ENCODE measurements at regions not wholly inside any gene's neighbourhood (a gene's known extent, or its start where the extent isn't known, plus 50 kb on each side); places are given as distances from the start of the nearest gene placed in this dataset.

DNA sequence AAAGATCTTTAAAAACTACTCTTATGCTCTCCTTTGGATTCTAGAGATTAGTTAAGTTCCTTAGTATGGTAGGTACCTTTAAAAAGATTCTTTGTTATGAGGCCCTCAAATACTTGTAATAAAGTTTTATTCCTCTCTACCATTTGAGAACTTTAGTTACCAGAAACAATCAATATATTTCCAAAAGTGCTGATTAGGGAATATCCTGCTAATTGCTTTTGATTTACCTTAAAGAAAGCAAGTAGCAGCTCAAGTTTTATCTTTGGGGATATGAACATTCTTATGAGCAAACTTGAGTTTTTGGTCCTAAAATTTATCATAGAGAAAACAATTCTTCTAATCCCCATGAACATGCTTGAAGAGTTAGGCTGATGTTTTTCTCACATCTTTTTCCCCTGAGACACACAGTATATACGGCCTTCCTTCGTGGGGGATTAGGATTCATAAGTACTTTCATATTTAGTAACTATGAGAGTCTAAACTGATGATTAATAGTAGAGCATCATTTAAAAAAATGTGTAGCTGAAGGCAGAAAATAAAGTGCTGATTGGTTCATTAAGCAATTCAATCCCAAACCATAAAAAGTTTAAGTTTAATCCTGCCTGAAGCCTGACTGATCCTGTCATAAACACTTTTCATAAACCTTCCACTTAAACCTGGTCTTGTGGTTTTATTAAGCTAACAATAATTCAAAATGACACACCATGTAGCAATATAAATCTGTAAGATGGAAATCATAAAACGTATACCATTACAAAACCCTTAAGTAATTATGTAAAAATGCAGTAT lies 380.5 kb upstream of the FBXO33 start:
- H3K4me1 ChIP-seq (ENCODE audit: control insufficient read depth, low read depth, low read length), result no peaks in the 10 kb centered on the region
- no peak overlapping the region for H3K27ac ChIP-seq (ENCODE audit: low read depth, low read length)
- no peaks in the 10 kb centered on the region for H3K27me3 ChIP-seq (ENCODE audit: insufficient read depth, low read length, poor library complexity)
- no peak overlapping the region for H2BK5ac ChIP-seq (ENCODE audit: low read length)
- H4K8ac ChIP-seq (ENCODE audit: low read depth, low read length), result no peak overlapping the region
- H3K79me1 ChIP-seq (ENCODE audit: low read length), result no peaks in the 10 kb centered on the region
- H3K56ac ChIP-seq (ENCODE audit: low read length), result no peak overlapping the region
- no peak overlapping the region for H2BK15ac ChIP-seq (replicated peaks; ENCODE audit: low read depth)
- no peak overlapping the region for H3K18ac ChIP-seq (ENCODE audit: low read length)
- H3K9ac ChIP-seq (ENCODE audit: low read length), result no peak overlapping the region
- H3K23ac ChIP-seq (ENCODE audit: low read length), result no peak overlapping the region
- H3K36me3 ChIP-seq (ENCODE audit: control insufficient read depth, insufficient read depth, low read length), result no peaks in the 10 kb centered on the region
- H2BK120ac ChIP-seq (ENCODE audit: low read depth, low read length), result no peak overlapping the region
- no peak overlapping the region for H4K5ac ChIP-seq (ENCODE audit: low read length)
- no peak overlapping the region for H3K4me3 ChIP-seq (ENCODE audit: low read length)
- no CpG with 5 or more reads among the region's 3 CpGs for WGBS (ENCODE audit: extremely low coverage, insufficient coverage, low lambda C conversion rate)
- H2AK5ac ChIP-seq (ENCODE audit: low read length), result no peak overlapping the region
- H3K4me2 ChIP-seq (ENCODE audit: low read length), result no peak overlapping the region
- no peaks in the 10 kb centered on the region for H3K79me2 ChIP-seq (ENCODE audit: control insufficient read depth, insufficient read depth, low read length)
- DNase-seq, result no peak
- no peak overlapping the region for H3K4ac ChIP-seq (ENCODE audit: low read depth, low read length)

DNA sequence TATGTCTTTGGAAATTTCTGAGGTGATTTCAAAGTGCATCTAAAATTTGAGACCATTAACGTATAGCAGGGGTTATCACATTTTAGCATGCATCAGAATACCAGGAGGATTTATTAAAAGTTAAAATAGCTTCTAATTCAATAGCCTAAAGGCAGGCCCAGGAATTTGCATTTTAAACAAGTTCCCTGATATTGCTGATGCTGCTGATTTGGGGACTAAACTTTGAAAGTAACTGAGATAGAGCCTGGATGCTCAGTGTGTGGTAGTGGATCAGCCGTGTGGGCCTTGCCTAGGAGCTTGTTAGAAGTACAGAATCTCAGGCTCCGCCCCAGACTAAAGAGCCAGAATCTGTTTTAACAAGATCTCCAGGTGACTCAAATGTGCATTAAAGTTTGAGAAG lies 375.0 kb upstream of the FBXO33 start:
- Histone ChIP-seq H3K4ac (ENCODE audit: low read depth, low read length) (no peak overlapping the region), H3K79me1 (ENCODE audit: low read length) (no peaks in the 10 kb centered on the region), H4K5ac (ENCODE audit: low read length) (no peak overlapping the region), H3K79me2 (ENCODE audit: control insufficient read depth, insufficient read depth, low read length) (no peaks in the 10 kb centered on the region), H4K8ac (ENCODE audit: low read depth, low read length) (no peak overlapping the region), H3K56ac (ENCODE audit: low read length) (no peak overlapping the region), H3K4me2 (ENCODE audit: low read length) (no peak overlapping the region), H2BK5ac (ENCODE audit: low read length) (no peak overlapping the region), H3K4me1 (ENCODE audit: control insufficient read depth, low read depth, low read length) (no peaks in the 10 kb centered on the region), H2AK5ac (ENCODE audit: low read length) (no peak overlapping the region), H2BK120ac (ENCODE audit: low read depth, low read length) (no peak overlapping the region), H3K9ac (ENCODE audit: low read length) (no peak overlapping the region), H3K23ac (ENCODE audit: low read length) (no peak overlapping the region), H2BK15ac (replicated peaks; ENCODE audit: low read depth) (no peak overlapping the region), H3K27me3 (ENCODE audit: insufficient read depth, low read length, poor library complexity) (no peaks in the 10 kb centered on the region), H3K4me3 (ENCODE audit: low read length) (no peak overlapping the region), H3K27ac (ENCODE audit: low read depth, low read length) (no peak overlapping the region), H3K18ac (ENCODE audit: low read length) (no peak overlapping the region), H3K36me3 (ENCODE audit: control insufficient read depth, insufficient read depth, low read length) (no peaks in the 10 kb centered on the region)
- DNase-seq, result no peak
- WGBS (ENCODE audit: extremely low coverage, insufficient coverage, low lambda C conversion rate), result no CpG with 5 or more reads among the region's 3 CpGs

DNA sequence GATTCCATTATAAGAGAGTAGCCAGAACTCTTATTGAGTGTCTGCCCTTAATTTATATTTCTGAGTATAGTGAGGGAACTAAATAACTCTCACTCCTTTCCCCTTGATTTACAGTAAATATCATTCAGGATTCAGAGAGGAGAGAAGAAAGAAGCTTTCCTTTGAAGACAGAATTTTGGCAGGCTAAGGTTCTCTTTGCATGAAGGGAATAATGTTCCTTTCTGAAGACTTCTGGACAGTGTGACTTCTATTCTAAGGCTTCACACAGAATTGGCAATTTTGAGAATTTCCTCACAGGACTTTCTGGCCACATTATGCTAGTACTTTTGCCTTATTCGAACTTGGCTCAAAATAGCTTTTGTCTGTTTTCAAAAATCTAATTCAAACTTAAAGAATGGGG lies 352.2 kb upstream of the FBXO33 start:
- H3K4me3 ChIP-seq (ENCODE audit: low read length), result no peak overlapping the region
- H3K27me3 ChIP-seq (ENCODE audit: insufficient read depth, low read length, poor library complexity), result no peaks in the 10 kb centered on the region
- no peak overlapping the region for H4K8ac ChIP-seq (ENCODE audit: low read depth, low read length)
- no peaks in the 10 kb centered on the region for H3K79me1 ChIP-seq (ENCODE audit: low read length)
- no peak overlapping the region for H3K56ac ChIP-seq (ENCODE audit: low read length)
- no peak overlapping the region for H2BK15ac ChIP-seq (replicated peaks; ENCODE audit: low read depth)
- DNase-seq, result no peak
- WGBS (ENCODE audit: extremely low coverage, insufficient coverage, low lambda C conversion rate), result no CpG with 5 or more reads among the region's 1 CpG
- no peak overlapping the region for H3K27ac ChIP-seq (ENCODE audit: low read depth, low read length)
- no peak overlapping the region for H2AK5ac ChIP-seq (ENCODE audit: low read length)
- no peaks in the 10 kb centered on the region for H3K36me3 ChIP-seq (ENCODE audit: control insufficient read depth, insufficient read depth, low read length)
- no peak overlapping the region for H3K4ac ChIP-seq (ENCODE audit: low read depth, low read length)
- no peak overlapping the region for H3K9ac ChIP-seq (ENCODE audit: low read length)
- no peak overlapping the region for H3K23ac ChIP-seq (ENCODE audit: low read length)
- no peak overlapping the region for H3K18ac ChIP-seq (ENCODE audit: low read length)
- no peak overlapping the region for H2BK5ac ChIP-seq (ENCODE audit: low read length)
- no peak overlapping the region for H3K4me2 ChIP-seq (ENCODE audit: low read length)
- no peak overlapping the region for H4K5ac ChIP-seq (ENCODE audit: low read length)
- no peaks in the 10 kb centered on the region for H3K4me1 ChIP-seq (ENCODE audit: control insufficient read depth, low read depth, low read length)
- no peaks in the 10 kb centered on the region for H3K79me2 ChIP-seq (ENCODE audit: control insufficient read depth, insufficient read depth, low read length)
- no peak overlapping the region for H2BK120ac ChIP-seq (ENCODE audit: low read depth, low read length)

DNA sequence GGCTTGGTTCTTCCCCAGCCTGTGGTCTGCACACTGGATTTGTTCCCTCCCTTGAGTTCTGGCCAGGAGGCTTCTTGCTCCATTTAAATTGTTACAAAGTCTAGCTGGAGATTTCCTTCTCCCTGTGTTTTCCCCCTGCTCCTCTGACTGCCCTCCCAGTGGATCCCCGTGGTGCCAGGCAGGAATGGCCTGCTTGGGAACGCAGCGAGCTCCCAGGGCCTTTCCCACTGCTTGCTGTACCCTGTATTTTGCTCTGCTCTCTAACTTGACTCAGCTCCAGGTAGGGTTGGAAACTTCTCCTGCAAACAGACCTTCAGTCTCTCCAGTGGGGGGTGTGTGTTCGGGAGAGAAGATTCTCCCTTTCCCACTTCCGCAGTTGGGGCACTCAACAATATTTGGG lies 349.2 kb upstream of the FBXO33 start:
- Histone ChIP-seq H3K18ac (ENCODE audit: low read length) (no peak overlapping the region), H3K56ac (ENCODE audit: low read length) (no peak overlapping the region), H3K27ac (ENCODE audit: low read depth, low read length) (no peak overlapping the region), H3K9ac (ENCODE audit: low read length) (no peak overlapping the region), H2AK5ac (ENCODE audit: low read length) (no peak overlapping the region), H3K79me2 (ENCODE audit: control insufficient read depth, insufficient read depth, low read length) (no peaks in the 10 kb centered on the region), H2BK5ac (ENCODE audit: low read length) (no peak overlapping the region), H2BK15ac (replicated peaks; ENCODE audit: low read depth) (no peak overlapping the region), H3K4me1 (ENCODE audit: control insufficient read depth, low read depth, low read length) (no peaks in the 10 kb centered on the region), H3K23ac (ENCODE audit: low read length) (no peak overlapping the region), H3K36me3 (ENCODE audit: control insufficient read depth, insufficient read depth, low read length) (no peaks in the 10 kb centered on the region), H3K27me3 (ENCODE audit: insufficient read depth, low read length, poor library complexity) (no peaks in the 10 kb centered on the region), H3K4me2 (ENCODE audit: low read length) (no peak overlapping the region), H4K5ac (ENCODE audit: low read length) (no peak overlapping the region), H2BK120ac (ENCODE audit: low read depth, low read length) (no peak overlapping the region), H4K8ac (ENCODE audit: low read depth, low read length) (no peak overlapping the region), H3K4ac (ENCODE audit: low read depth, low read length) (no peak overlapping the region), H3K79me1 (ENCODE audit: low read length) (no peaks in the 10 kb centered on the region), H3K4me3 (ENCODE audit: low read length) (no peak overlapping the region)
- DNase-seq, result no peak
- WGBS (ENCODE audit: extremely low coverage, insufficient coverage, low lambda C conversion rate), result no CpG with 5 or more reads among the region's 5 CpGs

DNA sequence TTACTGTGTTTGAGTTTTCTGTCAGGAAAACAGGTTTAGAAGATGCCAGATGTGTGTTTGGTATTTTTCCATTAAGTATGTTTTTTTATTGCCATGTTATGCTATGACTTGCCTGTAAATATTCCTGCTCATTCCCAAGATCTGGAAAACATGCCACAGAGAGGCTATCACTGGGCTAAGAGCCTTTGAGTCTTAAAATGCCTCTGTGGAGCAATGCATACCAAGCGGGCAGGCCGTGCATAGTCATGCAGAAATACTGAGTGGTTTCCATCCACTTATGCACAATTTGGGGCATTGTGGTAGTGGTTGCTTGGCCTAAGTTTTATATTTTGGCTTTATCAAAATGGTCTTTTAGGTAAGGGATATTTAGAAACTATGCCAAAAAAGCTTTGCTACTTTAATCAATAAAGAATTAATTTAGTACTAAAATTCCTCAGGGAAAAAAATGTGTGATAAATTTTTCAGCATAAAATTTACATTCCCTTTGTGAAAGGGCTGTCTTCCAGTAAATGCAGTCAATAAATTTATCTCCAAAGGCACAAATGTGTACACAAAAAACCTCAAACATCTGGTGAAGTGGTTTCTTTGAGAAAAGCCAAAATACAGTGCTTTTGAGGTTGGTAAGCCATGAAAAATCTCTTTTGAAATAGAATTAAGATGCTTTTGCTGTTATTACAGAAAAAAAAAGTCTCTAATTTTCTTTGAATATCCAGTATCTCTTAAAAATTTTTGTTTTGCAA lies 341.3 kb upstream of the FBXO33 start:
- Histone ChIP-seq H4K5ac (ENCODE audit: low read length) (no peak overlapping the region), H2BK120ac (ENCODE audit: low read depth, low read length) (no peak overlapping the region), H3K18ac (ENCODE audit: low read length) (no peak overlapping the region), H3K56ac (ENCODE audit: low read length) (no peak overlapping the region), H2BK5ac (ENCODE audit: low read length) (no peak overlapping the region), H2AK5ac (ENCODE audit: low read length) (no peak overlapping the region), H2BK15ac (replicated peaks; ENCODE audit: low read depth) (no peak overlapping the region), H3K36me3 (ENCODE audit: control insufficient read depth, insufficient read depth, low read length) (no peaks in the 10 kb centered on the region), H3K27me3 (ENCODE audit: insufficient read depth, low read length, poor library complexity) (no peaks in the 10 kb centered on the region), H3K9ac (ENCODE audit: low read length) (no peak overlapping the region), H4K8ac (ENCODE audit: low read depth, low read length) (no peak overlapping the region), H3K4me3 (ENCODE audit: low read length) (no peak overlapping the region), H3K23ac (ENCODE audit: low read length) (no peak overlapping the region), H3K4me1 (ENCODE audit: control insufficient read depth, low read depth, low read length) (no peaks in the 10 kb centered on the region), H3K27ac (ENCODE audit: low read depth, low read length) (no peak overlapping the region), H3K4me2 (ENCODE audit: low read length) (no peak overlapping the region), H3K79me2 (ENCODE audit: control insufficient read depth, insufficient read depth, low read length) (no peaks in the 10 kb centered on the region), H3K79me1 (ENCODE audit: low read length) (no peaks in the 10 kb centered on the region), H3K4ac (ENCODE audit: low read depth, low read length) (no peak overlapping the region)
- DNase-seq, result no peak
- no CpG with 5 or more reads among the region's 2 CpGs for WGBS (ENCODE audit: extremely low coverage, insufficient coverage, low lambda C conversion rate)

Data from mesendoderm (in vitro differentiated cells).